ENCODE measurements at regions not wholly inside any gene's neighbourhood (a gene's known extent, or its start where the extent isn't known, plus 50 kb on each side); places are given as distances from the start of the nearest gene placed in this dataset.

DNA sequence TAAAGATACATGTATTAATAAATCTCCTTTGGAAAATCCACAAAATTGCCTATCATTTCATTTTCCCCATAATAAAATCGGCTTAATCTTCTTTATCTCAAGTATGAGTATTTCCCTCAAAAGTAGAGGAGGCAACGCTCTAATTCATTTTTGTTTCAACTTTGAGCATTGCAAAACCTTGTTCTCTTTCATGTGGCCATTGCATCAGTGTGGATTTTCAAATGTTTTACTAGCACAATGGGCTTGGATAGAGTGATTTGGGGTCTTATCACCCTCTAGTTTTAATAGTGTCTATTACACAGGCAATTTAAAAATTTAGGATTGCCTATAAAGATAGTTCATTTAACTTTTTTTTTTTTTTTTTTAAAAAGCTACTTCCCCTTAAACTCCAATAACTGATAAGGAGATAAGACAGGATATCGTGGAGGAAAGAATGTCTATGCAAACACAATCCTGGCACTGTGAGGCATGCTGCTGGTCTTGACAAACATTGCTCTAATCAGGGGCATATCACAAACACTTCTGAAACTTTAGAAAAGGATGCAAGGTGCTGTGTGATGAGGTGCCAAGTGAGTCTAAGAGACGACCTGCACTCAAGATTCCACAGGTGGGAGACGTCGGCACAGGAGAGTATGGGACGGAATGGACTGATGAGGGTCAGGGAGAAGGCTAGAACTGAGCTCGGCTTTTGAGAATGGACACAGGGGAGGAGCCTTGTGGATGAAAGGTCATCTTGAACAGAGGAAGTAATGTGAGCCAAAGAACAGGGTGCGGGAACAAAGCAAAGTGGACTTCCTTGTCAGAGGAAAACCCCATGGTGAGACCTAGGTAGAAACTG is 199.7 kb downstream of the IRS2 start:
- Histone ChIP-seq H3K36me3 (ENCODE audit: low read depth) (no peaks in the 10 kb centered on the region), H3K4me3 (peak overlapping the region; percentile 4; the same call in 1 of the 2 replicates), H4K20me1 (ENCODE audit: insufficient read depth) (no peaks in the 10 kb centered on the region), H3K27me3 (ENCODE audit: insufficient read depth, low read depth) (no peaks in the 10 kb centered on the region), H3K4me1 (replicated peaks; ENCODE audit: insufficient read depth) (peaks cover 46% of the 10 kb centered on the region), H3K27ac (peak overlapping the region; percentile 87), H3K9me2 (ENCODE audit: insufficient read depth) (no peaks in the 10 kb centered on the region), H3F3A (ENCODE audit: insufficient read depth, low read depth) (peaks cover 14% of the 10 kb centered on the region), H3K9me3 (ENCODE audit: insufficient read depth, low read depth) (no peaks in the 10 kb centered on the region), H3K4me2 (peak overlapping the region; percentile 69), H2AFZ (peak overlapping the region; percentile 52), H3K79me2 (ENCODE audit: low read depth) (no peaks in the 10 kb centered on the region)
- DNase-seq, result peak; percentile 37 to 98
- POLR2A ChIA-PET (ENCODE audit: unreplicated experiment), result interaction anchor here (0.6 kb wide), 1 partner anchor 57 kb away, joined by 5 read pairs; no protein-coding TSS in a partner anchor
- BruUV-seq (replicated peaks), result no TSS peak
- intact Hi-C loops (cut with micrococcal nuclease; ENCODE audit: unreplicated experiment), result loop anchor here (5.0 kb wide), 1 partner anchor 314 kb away; no protein-coding TSS in a partner anchor
- no peak for TF ChIP-seq EZH2 (IDR thresholded peaks at IDR 0.05; ENCODE audit: low read depth)
- TF ChIP-seq, protein P1, sequence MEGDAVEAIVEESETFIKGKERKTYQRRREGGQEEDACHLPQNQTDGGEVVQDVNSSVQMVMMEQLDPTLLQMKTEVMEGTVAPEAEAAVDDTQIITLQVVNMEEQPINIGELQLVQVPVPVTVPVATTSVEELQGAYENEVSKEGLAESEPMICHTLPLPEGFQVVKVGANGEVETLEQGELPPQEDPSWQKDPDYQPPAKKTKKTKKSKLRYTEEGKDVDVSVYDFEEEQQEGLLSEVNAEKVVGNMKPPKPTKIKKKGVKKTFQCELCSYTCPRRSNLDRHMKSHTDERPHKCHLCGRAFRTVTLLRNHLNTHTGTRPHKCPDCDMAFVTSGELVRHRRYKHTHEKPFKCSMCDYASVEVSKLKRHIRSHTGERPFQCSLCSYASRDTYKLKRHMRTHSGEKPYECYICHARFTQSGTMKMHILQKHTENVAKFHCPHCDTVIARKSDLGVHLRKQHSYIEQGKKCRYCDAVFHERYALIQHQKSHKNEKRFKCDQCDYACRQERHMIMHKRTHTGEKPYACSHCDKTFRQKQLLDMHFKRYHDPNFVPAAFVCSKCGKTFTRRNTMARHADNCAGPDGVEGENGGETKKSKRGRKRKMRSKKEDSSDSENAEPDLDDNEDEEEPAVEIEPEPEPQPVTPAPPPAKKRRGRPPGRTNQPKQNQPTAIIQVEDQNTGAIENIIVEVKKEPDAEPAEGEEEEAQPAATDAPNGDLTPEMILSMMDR (conservative IDR thresholded peaks at IDR 0.05), result no peak; the same call in 1 of the 2 replicates
- CTCF ChIA-PET, result no interaction called here

DNA sequence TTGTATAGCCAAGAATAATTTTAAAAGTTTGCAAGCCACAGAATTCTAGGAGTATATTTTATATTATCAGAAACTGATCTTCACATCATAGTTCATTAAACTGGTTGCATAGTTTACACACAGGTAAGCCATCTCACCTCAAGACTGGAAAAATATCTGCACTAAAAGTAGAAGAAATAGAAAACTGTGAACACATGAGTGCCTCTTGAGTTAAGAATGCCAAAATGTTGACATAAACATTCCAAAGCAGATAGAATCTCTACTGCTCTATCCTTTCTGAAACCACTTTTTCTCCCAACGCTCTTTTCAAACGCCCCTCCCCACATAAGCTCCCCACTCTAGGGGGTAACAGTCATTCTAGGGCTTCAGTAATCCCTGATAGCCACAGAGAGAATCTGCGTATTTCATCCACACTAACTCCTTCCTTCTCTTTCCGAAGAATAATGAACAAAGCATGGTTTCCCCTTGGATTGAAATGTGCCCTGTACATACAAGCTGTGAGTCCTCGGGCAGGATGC is 201.5 kb downstream of the IRS2 start:
- Histone ChIP-seq H3K4me2 (peak overlapping the region; percentile 24; the same call in 1 of the 2 replicates), H3K27ac (no peak overlapping the region), H3K36me3 (ENCODE audit: low read depth) (no peaks in the 10 kb centered on the region), H2AFZ (0 out of 2 replicates have a peak overlapping the region, but pooled peaks have one; percentile 12), H3K4me1 (replicated peaks; ENCODE audit: insufficient read depth) (peaks cover 46% of the 10 kb centered on the region), H4K20me1 (ENCODE audit: insufficient read depth) (no peaks in the 10 kb centered on the region), H3K9me2 (ENCODE audit: insufficient read depth) (no peaks in the 10 kb centered on the region), H3F3A (ENCODE audit: insufficient read depth, low read depth) (peaks cover 14% of the 10 kb centered on the region), H3K79me2 (ENCODE audit: low read depth) (no peaks in the 10 kb centered on the region), H3K9me3 (ENCODE audit: insufficient read depth, low read depth) (no peaks in the 10 kb centered on the region), H3K4me3 (no peak overlapping the region), H3K27me3 (ENCODE audit: insufficient read depth, low read depth) (no peaks in the 10 kb centered on the region)
- intact Hi-C loops (cut with micrococcal nuclease; ENCODE audit: unreplicated experiment), result loop anchor here (5.0 kb wide), 1 partner anchor 313 kb away; no protein-coding TSS in a partner anchor
- ChIA-PET CTCF (no interaction called here), POLR2A (ENCODE audit: unreplicated experiment) (interaction anchor here (0.7 kb wide), 1 partner anchor 459 kb away, joined by 6 read pairs; no protein-coding TSS in a partner anchor)
- BruUV-seq (replicated peaks), result no TSS peak
- no peak for TF ChIP-seq EZH2 (IDR thresholded peaks at IDR 0.05; ENCODE audit: low read depth)
- TF ChIP-seq, protein P1 (conservative IDR thresholded peaks at IDR 0.05), result no peak
- peak in 1 of 2 experiments; percentile 57 for DNase-seq

DNA sequence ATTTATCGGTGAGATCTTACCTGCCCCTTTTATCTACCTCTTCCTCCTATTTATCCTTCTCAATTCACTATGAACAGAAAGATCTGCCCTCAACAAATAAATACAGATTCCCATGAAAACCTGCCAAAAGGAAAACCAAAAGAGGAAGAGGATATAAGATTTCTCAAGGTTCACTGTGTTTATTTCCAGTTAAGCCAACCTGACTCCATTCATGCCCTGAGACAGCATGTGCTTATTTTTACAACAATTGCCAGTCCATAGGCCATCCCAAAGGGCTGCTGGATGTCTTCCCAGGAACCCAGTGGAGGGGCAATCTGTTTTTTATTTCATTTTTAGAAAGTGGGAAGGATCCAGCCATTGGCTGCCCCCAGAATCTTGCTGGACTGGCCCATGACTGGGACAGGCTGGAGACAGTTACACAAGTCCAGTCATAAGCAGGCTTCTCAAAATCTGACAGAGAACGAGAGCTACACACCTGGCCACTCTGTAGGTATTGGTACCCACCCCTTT is 209.1 kb downstream of the IRS2 start:
- H3K79me2 ChIP-seq (ENCODE audit: low read depth), result no peaks in the 10 kb centered on the region
- H2AFZ ChIP-seq, result no peak overlapping the region
- H3K9me3 ChIP-seq (ENCODE audit: insufficient read depth, low read depth), result no peaks in the 10 kb centered on the region
- no peaks in the 10 kb centered on the region for H4K20me1 ChIP-seq (ENCODE audit: insufficient read depth)
- H3K36me3 ChIP-seq (ENCODE audit: low read depth), result no peaks in the 10 kb centered on the region
- H3K9me2 ChIP-seq (ENCODE audit: insufficient read depth), result no peaks in the 10 kb centered on the region
- ChIA-PET CTCF (no interaction called here), POLR2A (ENCODE audit: unreplicated experiment) (interaction anchor here (0.7 kb wide), 2 partner anchors 108 to 662 kb away, joined by 3 to 6 read pairs; no protein-coding TSS in a partner anchor)
- BruUV-seq (replicated peaks), result no TSS peak
- no peak overlapping the region for H3K27ac ChIP-seq
- H3K4me3 ChIP-seq, result no peak overlapping the region
- H3K27me3 ChIP-seq (ENCODE audit: insufficient read depth, low read depth), result no peaks in the 10 kb centered on the region
- intact Hi-C loops (cut with micrococcal nuclease; ENCODE audit: unreplicated experiment), result no loop called here
- no peaks in the 10 kb centered on the region for H3F3A ChIP-seq (ENCODE audit: insufficient read depth, low read depth)
- H3K4me1 ChIP-seq (replicated peaks; ENCODE audit: insufficient read depth), result 0 out of 2 replicates have a peak, but pooled peaks cover 7% of the 10 kb centered on the region
- no peak for DNase-seq
- H3K4me2 ChIP-seq, result no peak overlapping the region
- TF ChIP-seq EZH2 (IDR thresholded peaks at IDR 0.05; ENCODE audit: low read depth), result no peak
- TF ChIP-seq, protein P1 (conservative IDR thresholded peaks at IDR 0.05), result no peak
